Upper lobe of left lung (tissue), 6 donors: ENCODE measurements at regions not wholly inside any gene's neighbourhood (a gene's known extent, or its start where the extent isn't known, plus 50 kb on each side); places are given as distances from the start of the nearest gene placed in this dataset.

Experiments used
- ATAC-seq, 2 donors: fragments of 200-7000 bp; cut with Tn5 transposase; one replicate each; pipeline ENCODE4 v1.9.1; 2022; ENCODE audit warnings: mild to moderate bottlenecking in 2 of 2, moderate library complexity in 2 of 2; ENCODE audit not compliant: low FRiP score in 2 of 2
- DNase-seq, 2 donors: peaks; one replicate each; pipeline ENCODE4 v3.0.0-alpha.2; 2019 to 2020
- H3K27ac ChIP-seq, 4 donors: fragments of 200-600 bp; sonication (generic); one replicate each; pipeline ENCODE4 v1.5.1; 2016 to 2019
- H3K27me3 ChIP-seq, 4 donors: fragments of 200-600 bp; sonication (generic); one replicate each; pipeline ENCODE4 v1.5.1; 2017 to 2019
- H3K36me3 ChIP-seq, 4 donors: fragments of 200-600 bp; sonication (generic); one replicate each; pipeline ENCODE4 v1.5.1; 2016 to 2019
- H3K4me1 ChIP-seq, 4 donors: fragments of 200-600 bp; sonication (generic); one replicate each; pipeline ENCODE4 v1.5.1; 2018 to 2019
- H3K4me3 ChIP-seq, 4 donors: fragments of 200-600 bp; sonication (generic); one replicate each; pipeline ENCODE4 v1.5.1; 2017 to 2019; ENCODE audit warnings: mild to moderate bottlenecking in 2 of 4, moderate library complexity in 1 of 4
- H3K9me3 ChIP-seq, 4 donors: fragments of 200-600 bp; sonication (generic); one replicate each; pipeline ENCODE4 v1.5.1; 2018 to 2019
- EP300 ChIP-seq, 4 donors: sonication (generic); formaldehyde crosslinking; IDR thresholded peaks; one replicate each; pipeline ENCODE4 v1.5.1; 2017; ENCODE audit warnings: antibody characterized with exemption in 4 of 4, control low read depth in 2 of 4
- POLR2A ChIP-seq, 4 donors: fragments of 450-650 bp; IDR thresholded peaks; one replicate each; pipeline ENCODE4 v1.5.1; 2016 to 2017; ENCODE audit warnings: antibody characterized with exemption in 4 of 4, mild to moderate bottlenecking in 2 of 4
- POLR2AphosphoS5 ChIP-seq, 2 donors: sonication (generic); formaldehyde crosslinking; IDR thresholded peaks; one replicate each; pipeline ENCODE4 v1.5.1; 2017; ENCODE audit warnings: antibody characterized with exemption in 2 of 2
- WGBS, 2 donors: methylation state at CpG; one replicate each; pipeline ENCODE4 v1.1.5; 2017 to 2018; 5-methylcytosine and 5-hydroxymethylcytosine counted together
- TF ChIP-seq, protein P1 (sequence below), 6 experiments: fragments of 450-650 bp in 4 of 6; fragments of 200-600 bp in 2 of 6; sonication (generic) in 2 of 6; IDR thresholded peaks; one replicate each; pipeline ENCODE4 v1.5.1; 2016 to 2019; ENCODE audit warnings: antibody characterized with exemption in 6 of 6
- donor health status: DM: no; HTN: no; CAD: no; lungs with moderate emphysema.
- donor health status: DM: no; HTN: yes; CAD: no; lungs with severe emphysema.

DNA sequence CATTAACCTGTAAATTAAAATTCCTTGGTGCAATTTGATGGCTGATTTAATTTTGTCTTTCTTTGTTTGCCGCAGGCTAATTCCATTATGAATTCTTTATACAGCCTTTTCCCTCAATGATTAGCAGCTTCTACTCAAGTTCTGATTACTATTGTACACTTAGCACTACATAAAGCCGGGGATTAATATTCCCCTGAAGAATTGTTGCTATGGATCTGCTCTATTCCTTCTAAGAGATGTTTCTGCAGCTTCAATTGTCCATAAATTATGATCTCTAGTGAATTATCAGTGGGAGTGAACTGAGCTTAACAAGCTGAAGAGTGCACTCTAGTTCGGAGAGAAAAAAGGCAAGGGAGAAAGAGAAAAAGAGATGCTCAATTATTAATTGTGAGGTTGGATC, 433.7 kb upstream of the SPRED2 start:
- no peaks in the 10 kb centered on the region for H3K27me3 ChIP-seq
- no peaks in the 10 kb centered on the region for H3K9me3 ChIP-seq
- H3K27ac ChIP-seq: no peak overlapping the region
- TF ChIP-seq POLR2AphosphoS5 (IDR thresholded peaks at IDR 0.05): no peak
- TF ChIP-seq POLR2A (IDR thresholded peaks at IDR 0.05): no peak
- TF ChIP-seq, protein P1, sequence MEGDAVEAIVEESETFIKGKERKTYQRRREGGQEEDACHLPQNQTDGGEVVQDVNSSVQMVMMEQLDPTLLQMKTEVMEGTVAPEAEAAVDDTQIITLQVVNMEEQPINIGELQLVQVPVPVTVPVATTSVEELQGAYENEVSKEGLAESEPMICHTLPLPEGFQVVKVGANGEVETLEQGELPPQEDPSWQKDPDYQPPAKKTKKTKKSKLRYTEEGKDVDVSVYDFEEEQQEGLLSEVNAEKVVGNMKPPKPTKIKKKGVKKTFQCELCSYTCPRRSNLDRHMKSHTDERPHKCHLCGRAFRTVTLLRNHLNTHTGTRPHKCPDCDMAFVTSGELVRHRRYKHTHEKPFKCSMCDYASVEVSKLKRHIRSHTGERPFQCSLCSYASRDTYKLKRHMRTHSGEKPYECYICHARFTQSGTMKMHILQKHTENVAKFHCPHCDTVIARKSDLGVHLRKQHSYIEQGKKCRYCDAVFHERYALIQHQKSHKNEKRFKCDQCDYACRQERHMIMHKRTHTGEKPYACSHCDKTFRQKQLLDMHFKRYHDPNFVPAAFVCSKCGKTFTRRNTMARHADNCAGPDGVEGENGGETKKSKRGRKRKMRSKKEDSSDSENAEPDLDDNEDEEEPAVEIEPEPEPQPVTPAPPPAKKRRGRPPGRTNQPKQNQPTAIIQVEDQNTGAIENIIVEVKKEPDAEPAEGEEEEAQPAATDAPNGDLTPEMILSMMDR (IDR thresholded peaks at IDR 0.05): no peak
- TF ChIP-seq EP300 (IDR thresholded peaks at IDR 0.05): no peak
- H3K4me1 ChIP-seq: no peaks in the 10 kb centered on the region
- WGBS, 2 donors: 83 to 88% methylated on average over 3 of the region's 3 CpGs
- DNase-seq (no peak), ATAC-seq (no peak)
- H3K36me3 ChIP-seq: no peaks in the 10 kb centered on the region
- no peak overlapping the region for H3K4me3 ChIP-seq

DNA sequence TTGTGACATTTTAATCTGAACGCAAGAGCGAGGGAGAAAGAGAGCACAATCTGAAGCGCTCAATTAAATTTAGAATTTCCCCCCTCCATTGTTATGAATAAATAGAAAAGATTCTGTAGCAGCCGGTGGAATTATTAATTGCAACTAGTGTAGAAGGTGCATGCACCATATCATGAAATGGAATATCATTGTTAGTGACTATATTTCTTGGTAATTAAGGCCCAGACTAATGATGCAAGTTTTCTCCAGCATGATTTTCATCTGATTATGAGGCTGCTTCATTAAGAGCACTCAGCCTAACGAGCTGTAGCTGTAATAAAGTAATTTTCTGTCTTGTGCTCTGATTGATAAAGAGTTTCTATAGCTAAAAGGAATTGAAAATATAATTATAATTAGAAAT, 432.2 kb upstream of the SPRED2 start:
- H3K4me3 ChIP-seq: no peak overlapping the region
- no peak overlapping the region for H3K27ac ChIP-seq
- no peaks in the 10 kb centered on the region for H3K9me3 ChIP-seq
- no peaks in the 10 kb centered on the region for H3K27me3 ChIP-seq
- DNase-seq (no peak), ATAC-seq (no peak)
- TF ChIP-seq, protein P1 (IDR thresholded peaks at IDR 0.05): no peak
- no peak for TF ChIP-seq POLR2A (IDR thresholded peaks at IDR 0.05)
- TF ChIP-seq POLR2AphosphoS5 (IDR thresholded peaks at IDR 0.05): no peak
- TF ChIP-seq EP300 (IDR thresholded peaks at IDR 0.05): no peak
- H3K36me3 ChIP-seq: no peaks in the 10 kb centered on the region
- 92 to 93% methylated on average over 5 of the region's 5 CpGs for WGBS, 2 donors
- no peaks in the 10 kb centered on the region for H3K4me1 ChIP-seq

DNA sequence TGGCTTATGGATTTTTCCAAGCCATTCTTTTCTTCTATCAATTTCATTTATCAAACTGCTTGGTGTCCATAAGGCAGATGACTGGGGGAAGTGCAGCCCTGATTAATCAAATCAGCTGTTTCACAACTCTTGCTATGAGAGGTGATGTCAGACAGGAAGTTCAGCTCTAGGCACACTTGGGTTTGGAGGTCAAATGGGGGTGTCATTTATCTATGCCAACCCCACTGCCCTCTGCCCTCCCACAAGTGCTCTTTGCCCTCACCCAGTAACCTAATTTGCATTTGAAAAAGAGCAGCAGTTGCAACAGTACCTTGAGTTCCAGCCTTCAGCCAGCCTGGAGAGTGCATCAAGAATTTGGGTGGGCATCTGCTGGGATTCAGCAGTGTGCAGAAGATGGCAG, 431.3 kb upstream of the SPRED2 start:
- no peaks in the 10 kb centered on the region for H3K36me3 ChIP-seq
- no peaks in the 10 kb centered on the region for H3K9me3 ChIP-seq
- DNase-seq (no peak), ATAC-seq (no peak)
- no peak overlapping the region for H3K27ac ChIP-seq
- no peak for TF ChIP-seq POLR2AphosphoS5 (IDR thresholded peaks at IDR 0.05)
- H3K4me1 ChIP-seq: no peaks in the 10 kb centered on the region
- H3K4me3 ChIP-seq: no peak overlapping the region
- H3K27me3 ChIP-seq: no peaks in the 10 kb centered on the region

DNA sequence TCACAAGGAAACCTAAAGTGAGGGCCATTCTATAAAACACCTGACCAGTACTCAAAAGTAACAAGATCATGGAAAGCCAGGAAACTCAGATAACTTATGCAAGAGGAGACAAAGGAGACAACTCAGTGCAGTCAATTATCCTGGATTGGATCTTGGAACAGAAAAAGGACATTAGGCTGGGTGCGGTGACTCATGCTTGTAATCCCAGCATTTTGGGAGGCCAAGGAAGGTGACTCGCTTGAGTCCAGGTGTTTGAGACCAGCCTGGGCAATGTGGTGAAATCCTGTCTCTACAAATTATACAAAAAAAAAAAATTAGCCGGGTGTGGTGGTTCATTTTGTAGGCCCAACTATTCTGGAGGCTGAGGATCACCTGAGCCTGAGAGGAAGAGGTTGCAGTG, 424.5 kb upstream of the SPRED2 start:
- H3K36me3 ChIP-seq: no peaks in the 10 kb centered on the region
- H3K27ac ChIP-seq: no peak overlapping the region
- 94 to 98% methylated on average over 3 of the region's 3 CpGs for WGBS, 2 donors
- DNase-seq: no peak
- no peaks in the 10 kb centered on the region for H3K27me3 ChIP-seq
- no peak for ATAC-seq
- H3K9me3 ChIP-seq: no peaks in the 10 kb centered on the region
- no peaks in the 10 kb centered on the region for H3K4me1 ChIP-seq
- no peak overlapping the region for H3K4me3 ChIP-seq
- no peak for TF ChIP-seq POLR2AphosphoS5 (IDR thresholded peaks at IDR 0.05)
- TF ChIP-seq POLR2A (IDR thresholded peaks at IDR 0.05): no peak
- TF ChIP-seq, protein P1 (IDR thresholded peaks at IDR 0.05): no peak
- no peak for TF ChIP-seq EP300 (IDR thresholded peaks at IDR 0.05)

DNA sequence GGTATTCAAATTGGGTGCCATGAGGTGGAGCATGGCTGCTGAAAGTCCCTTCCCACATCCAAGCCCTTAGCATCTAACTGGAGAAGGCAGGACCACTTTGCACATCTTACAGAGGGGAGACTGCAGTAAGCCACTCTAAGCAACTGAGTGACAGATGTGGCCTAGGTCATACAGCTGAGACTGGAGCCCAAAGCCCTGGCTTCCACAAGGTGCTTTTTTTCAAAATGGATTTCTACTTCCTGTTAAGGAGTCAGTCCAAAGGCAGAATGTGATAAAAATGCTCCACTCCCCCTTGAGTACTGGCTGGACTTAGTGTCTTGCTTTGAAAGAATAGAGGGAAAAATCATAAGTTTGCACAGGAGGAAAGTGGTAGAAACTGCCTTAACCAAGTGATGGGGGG, 424.0 kb upstream of the SPRED2 start:
- DNase-seq (no peak), ATAC-seq (no peak)
- Histone ChIP-seq H3K4me3 (no peak overlapping the region), H3K36me3 (no peaks in the 10 kb centered on the region), H3K27ac (no peak overlapping the region), H3K4me1 (no peaks in the 10 kb centered on the region), H3K27me3 (no peaks in the 10 kb centered on the region), H3K9me3 (no peaks in the 10 kb centered on the region)
- TF ChIP-seq, protein P1 (IDR thresholded peaks at IDR 0.05): no peak
- TF ChIP-seq POLR2AphosphoS5 (IDR thresholded peaks at IDR 0.05) (no peak), EP300 (IDR thresholded peaks at IDR 0.05) (no peak), POLR2A (IDR thresholded peaks at IDR 0.05) (no peak)
